G401 (cell line): ENCODE measurements at regions not wholly inside any gene's neighbourhood (a gene's known extent, or its start where the extent isn't known, plus 50 kb on each side); places are given as distances from the start of the nearest gene placed in this dataset.

Source experiments
- DNase-seq: peaks from one replicate; pipeline ENCODE4 v3.0.0-alpha.2; 2015; ENCODE audit warnings: low spot score
- in situ Hi-C: cut with HindIII; loops from 2 replicates; pipeline ENCODE4 v1.10.0; 2016; ENCODE audit warnings: low sequenced_read_pairs, mixed read lengths

- DNase-seq: no peak
- in situ Hi-C loops: no loop called here
Observed at GRCh38 chr12:5343711-5344110, 88.2 kb upstream of the NTF3 start.

- in situ Hi-C loops: no loop called here
- DNase-seq: no peak
Observed at GRCh38 chr12:5344131-5344530, 87.8 kb upstream of the NTF3 start.

- in situ Hi-C loops: no loop called here
- no peak for DNase-seq
Observed at GRCh38 chr12:5345534-5345933, 86.4 kb upstream of the NTF3 start.

- no peak for DNase-seq
- in situ Hi-C loops: no loop called here
Observed at GRCh38 chr12:5348057-5348456, 83.9 kb upstream of the NTF3 start.

DNA sequence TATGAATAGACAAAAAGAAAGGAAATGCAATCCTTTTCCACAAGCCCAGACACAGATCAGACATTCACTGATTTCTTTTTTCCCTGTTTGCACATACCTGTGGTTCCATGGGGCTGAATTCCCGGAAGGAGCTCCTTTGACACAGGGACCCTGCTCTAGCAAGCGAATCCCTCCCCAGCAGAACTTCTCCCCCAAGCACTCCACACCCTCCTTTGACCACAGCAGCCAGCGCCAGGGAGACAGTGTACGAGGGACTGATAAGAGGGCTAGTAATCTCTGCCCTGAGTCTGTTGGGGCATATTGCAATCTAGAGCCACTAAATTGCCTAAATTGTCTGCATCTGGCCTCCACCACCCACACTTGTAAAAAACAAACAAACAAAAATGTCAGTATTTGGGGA is 83.4 kb upstream of the NTF3 start:
- no peak for DNase-seq
- in situ Hi-C loops: no loop called here

DNA sequence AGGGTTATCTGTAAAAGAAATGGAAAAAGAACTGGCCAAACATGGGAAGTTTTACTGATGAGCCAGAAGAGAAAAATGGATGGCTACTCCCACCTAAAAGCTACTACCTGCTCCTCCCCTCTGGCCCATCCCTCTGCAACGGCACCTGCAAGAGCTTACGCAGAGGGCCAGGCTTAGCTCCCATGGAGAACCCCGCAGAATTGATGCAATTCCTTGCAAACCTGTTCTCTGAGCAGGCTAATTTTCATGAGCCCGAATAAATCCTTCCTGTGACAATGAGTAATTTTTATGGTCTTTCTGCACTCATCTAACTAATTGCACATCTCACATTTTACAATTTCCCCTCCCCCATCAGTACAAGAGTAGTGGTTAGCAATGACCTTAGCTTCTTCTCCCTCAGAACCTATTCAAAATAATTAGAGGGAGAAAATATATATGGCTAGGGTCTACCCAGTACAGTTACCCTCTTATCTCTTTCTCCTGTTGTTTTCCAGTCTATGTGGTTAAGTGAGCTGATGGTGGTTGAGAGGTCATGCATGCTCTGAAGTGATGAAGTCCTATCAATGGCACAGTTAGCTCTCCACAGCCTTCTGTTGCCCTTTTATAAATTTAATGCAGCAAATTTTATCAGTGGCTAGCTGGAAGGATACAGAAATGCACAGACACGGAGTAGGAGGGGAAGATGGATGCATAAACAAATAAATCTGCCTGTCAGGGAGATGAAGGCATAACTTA is 67.7 kb upstream of the NTF3 start:
- in situ Hi-C loops: no loop called here
- no peak for DNase-seq

- no peak for DNase-seq
- in situ Hi-C loops: no loop called here
Observed at GRCh38 chr12:5369298-5369697, 62.6 kb upstream of the NTF3 start.

- in situ Hi-C loops: no loop called here
Observed at GRCh38 chr12:5371631-5372030, 60.3 kb upstream of the NTF3 start.

DNA sequence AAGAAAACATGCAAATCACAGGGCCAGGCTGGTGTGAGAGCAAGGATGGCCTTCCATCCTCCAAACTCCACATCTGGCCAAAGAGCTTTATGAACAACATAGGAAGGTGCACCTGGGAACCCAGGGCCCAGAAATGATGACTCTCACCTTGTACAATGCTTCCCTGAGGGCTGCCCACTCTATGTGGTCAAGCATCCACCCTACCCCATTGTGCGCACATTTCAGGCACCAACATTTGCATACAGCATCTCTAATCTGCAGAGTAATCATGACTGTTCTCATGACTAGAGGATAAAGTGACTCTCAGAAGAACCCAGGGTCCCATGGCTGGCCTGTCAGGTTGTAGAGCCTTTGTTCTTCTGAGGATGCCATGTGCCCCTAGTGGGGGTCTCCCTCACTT is 57.2 kb upstream of the NTF3 start:
- in situ Hi-C loops: no loop called here
- no peak for DNase-seq

More at GRCh38 chr12:5371631-5372030, 60.3 kb upstream of the NTF3 start:
- no peak for DNase-seq

DNA sequence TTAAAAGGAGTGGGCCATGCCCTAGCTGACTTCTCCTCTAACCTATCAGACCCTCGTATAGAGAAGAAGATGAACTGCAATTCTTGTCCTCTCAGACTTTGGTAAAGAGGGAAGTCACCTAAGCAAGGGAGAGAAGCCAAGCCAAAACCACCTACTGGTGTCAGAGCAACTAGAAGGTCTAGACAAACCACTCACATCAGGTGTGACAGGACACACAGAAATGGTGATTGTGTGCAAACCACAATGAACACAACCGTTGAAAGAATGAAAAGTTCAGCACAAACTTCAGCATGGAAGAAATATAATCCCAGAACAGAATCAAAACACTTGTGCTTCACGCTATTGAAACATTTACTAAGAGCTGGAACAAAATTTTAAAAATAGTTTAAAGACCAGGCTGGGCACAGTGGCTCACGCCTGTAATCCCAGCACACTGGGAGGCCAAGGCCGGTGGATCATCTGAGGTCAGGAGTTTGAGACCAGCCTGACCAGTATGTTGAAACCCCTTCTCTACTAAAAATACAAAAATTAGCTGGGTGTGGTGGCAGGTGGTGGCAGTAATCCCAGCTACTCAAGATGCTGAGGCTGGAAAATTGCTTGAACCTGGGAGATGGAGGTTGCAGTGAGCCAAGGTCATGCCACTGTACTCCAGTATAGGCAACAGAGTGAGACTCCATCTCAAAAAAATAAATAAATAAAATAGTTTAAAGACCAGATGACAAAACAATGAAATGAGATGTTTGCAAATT is 56.2 kb upstream of the NTF3 start:
- in situ Hi-C loops: no loop called here
- no peak for DNase-seq

GRCh38 chr12:5376591-5377207 is 55.2 kb upstream of the NTF3 start:
- DNase-seq: no peak
- in situ Hi-C loops: no loop called here

GRCh38 chr12:5377997-5378592 is 53.8 kb upstream of the NTF3 start:
- DNase-seq: no peak
- in situ Hi-C loops: no loop called here

DNA sequence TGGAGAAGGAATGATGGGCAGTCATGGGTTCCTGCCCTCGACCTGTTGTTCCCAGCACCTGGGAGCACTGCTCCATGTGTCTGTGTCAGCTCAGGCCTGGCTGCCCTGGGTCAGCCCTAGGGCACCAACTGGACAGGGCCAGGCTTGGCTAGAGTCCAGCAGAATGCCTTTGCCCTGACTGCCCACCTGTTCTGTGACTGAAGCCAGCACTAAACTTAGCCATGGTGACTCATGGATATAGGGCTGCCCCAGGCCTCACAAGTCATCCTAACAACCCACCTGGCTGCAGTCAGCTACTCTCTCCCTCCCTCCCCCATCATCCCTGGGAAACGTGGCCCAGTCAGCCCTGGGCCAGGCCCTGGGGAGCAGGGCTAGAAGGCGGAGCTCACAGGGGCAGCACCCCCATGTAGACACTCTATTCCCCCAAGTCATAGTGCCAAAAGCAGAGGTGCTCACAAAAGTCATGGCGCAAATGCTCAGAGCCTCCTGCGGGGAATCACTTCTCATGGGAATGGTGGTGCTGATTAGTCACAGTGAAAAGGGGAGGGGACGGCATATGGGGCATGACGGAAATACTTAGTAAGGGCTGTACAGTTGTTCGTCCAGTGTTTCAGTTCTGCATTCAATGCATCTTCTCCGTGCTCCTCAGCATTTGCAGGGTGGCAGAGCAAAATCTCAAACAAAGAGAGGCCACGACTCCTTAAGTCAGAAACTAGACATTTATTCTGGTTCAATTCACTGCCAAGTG is 52.0 kb upstream of the NTF3 start:
- in situ Hi-C loops: no loop called here
- DNase-seq: peak; percentile 30
